Hepatocyte (in vitro differentiated cells): ENCODE measurements at regions not wholly inside any gene's neighbourhood (a gene's known extent, or its start where the extent isn't known, plus 50 kb on each side); places are given as distances from the start of the nearest gene placed in this dataset.

Source experiments
- DNase-seq: peaks from one replicate; pipeline ENCODE4 v3.0.0-alpha.2; 2016; ENCODE audit warnings: low spot score
- H2AFZ ChIP-seq: fragments of 200-600 bp; sonication (generic); 2 replicates; pipeline ENCODE4 v1.6.0; 2016; ENCODE audit warnings: antibody characterized with exemption, mild to moderate bottlenecking
- H3K27ac ChIP-seq: fragments of 200-600 bp; sonication (generic); 2 replicates; pipeline ENCODE4 v1.5.1; 2016; ENCODE audit warnings: mild to moderate bottlenecking
- H3K27me3 ChIP-seq: fragments of 200-600 bp; sonication (generic); 2 replicates; pipeline ENCODE4 v1.6.1; 2016
- H3K36me3 ChIP-seq: fragments of 200-600 bp; sonication (generic); replicated peaks from 2 replicates; pipeline ENCODE4 v1.5.1; 2016; ENCODE audit warnings: low read depth; ENCODE audit not compliant: insufficient read depth
- H3K4me1 ChIP-seq: fragments of 200-600 bp; sonication (generic); 2 replicates; pipeline ENCODE4 v1.5.1; 2016; ENCODE audit warnings: mild to moderate bottlenecking, moderate library complexity; ENCODE audit not compliant: insufficient read depth
- H3K4me2 ChIP-seq: fragments of 200-600 bp; sonication (generic); 2 replicates; pipeline ENCODE4 v1.6.0; 2016
- H3K4me3 ChIP-seq: fragments of 200-600 bp; sonication (generic); 2 replicates; pipeline ENCODE4 v1.5.1; 2016; ENCODE audit warnings: mild to moderate bottlenecking
- H3K79me2 ChIP-seq: fragments of 200-600 bp; sonication (generic); 2 replicates; pipeline ENCODE4 v1.6.0; 2017; ENCODE audit warnings: mild to moderate bottlenecking
- H3K9me2 ChIP-seq: fragments of 200-600 bp; sonication (generic); replicated peaks from 2 replicates; pipeline ENCODE4 v1.6.0; 2017; ENCODE audit warnings: mild to moderate bottlenecking; ENCODE audit not compliant: insufficient read depth
- H3K9me3 ChIP-seq: fragments of 200-600 bp; sonication (generic); 2 replicates; pipeline ENCODE4 v1.5.1; 2016; ENCODE audit warnings: low read depth, mild to moderate bottlenecking
- H4K20me1 ChIP-seq: fragments of 200-600 bp; sonication (generic); 2 replicates; pipeline ENCODE4 v1.6.0; 2016; ENCODE audit warnings: mild to moderate bottlenecking; ENCODE audit not compliant: insufficient read depth, poor library complexity, severe bottlenecking
- CTCF ChIP-seq: fragments of 200-600 bp; sonication (generic); IDR thresholded peaks from 2 replicates; pipeline ENCODE4 v1.5.1; 2016; ENCODE audit warnings: antibody characterized with exemption, mild to moderate bottlenecking; ENCODE audit not compliant: poor library complexity
- EZH2 ChIP-seq: fragments of 200-600 bp; sonication (generic); IDR thresholded peaks from 2 replicates; pipeline ENCODE4 v1.6.1; 2016; ENCODE audit warnings: antibody characterized with exemption, mild to moderate bottlenecking, borderline replicate concordance
- EZH2phosphoT487 ChIP-seq: fragments of 200-600 bp; sonication (generic); IDR thresholded peaks from one replicate; pipeline ENCODE4 v1.6.1; 2018; ENCODE audit warnings: antibody characterized with exemption, mild to moderate bottlenecking, low read depth, moderate library complexity; ENCODE audit not compliant: unreplicated experiment, severe bottlenecking
- WGBS: methylation state at CpG from one replicate; pipeline ENCODE4 v1.1.6; 2016; ENCODE audit warnings: low lambda C conversion rate; ENCODE audit errors: missing lambda C conversion rate; 5-methylcytosine and 5-hydroxymethylcytosine counted together

DNA sequence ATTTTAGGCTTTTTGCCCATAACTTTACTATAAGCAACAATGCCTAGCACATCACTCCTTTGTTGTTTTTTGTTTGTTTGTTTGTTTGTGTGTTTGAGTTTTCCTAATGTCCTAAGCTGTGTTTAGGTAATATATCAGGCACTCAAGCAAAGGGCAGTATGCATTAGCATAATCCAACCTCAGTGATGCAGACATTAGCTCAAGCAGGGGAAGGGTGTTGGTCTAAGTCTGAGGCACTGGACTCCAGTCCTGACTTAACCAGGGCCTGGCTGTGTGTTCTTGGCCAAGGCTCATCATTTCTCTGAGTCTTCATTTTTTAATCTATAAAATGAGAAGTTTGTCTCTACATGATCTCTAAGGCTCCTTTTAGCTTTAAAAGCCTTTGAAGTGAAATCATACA lies 65.9 kb upstream of the RFC3 start:
- H4K20me1 ChIP-seq = no peaks in the 10 kb centered on the region

DNA sequence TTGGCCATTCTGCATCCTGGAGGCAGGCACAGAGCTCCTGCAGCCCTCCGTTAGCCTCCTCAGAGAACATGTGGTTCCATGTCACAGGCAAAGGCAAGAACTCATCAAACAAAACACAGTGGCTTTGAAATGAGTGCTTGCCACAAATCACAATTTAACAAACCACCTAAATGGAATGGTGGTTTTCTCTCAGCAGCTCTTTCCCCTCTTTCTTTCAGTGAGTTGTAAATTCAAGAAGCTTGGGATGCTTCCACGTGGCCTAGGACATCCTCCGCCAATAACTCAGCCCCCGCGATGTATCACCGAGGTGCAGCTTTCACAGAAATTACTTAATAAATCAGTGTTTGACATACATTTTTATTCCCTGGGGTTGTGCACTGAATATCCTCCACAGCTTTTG lies 65.4 kb upstream of the RFC3 start:
- no peaks in the 10 kb centered on the region for H3K9me2 ChIP-seq
- no peak for DNase-seq
- no peaks in the 10 kb centered on the region for H3K4me1 ChIP-seq
- no peaks in the 10 kb centered on the region for H3K9me3 ChIP-seq
- no peak overlapping the region for H2AFZ ChIP-seq
- H3K79me2 ChIP-seq = no peaks in the 10 kb centered on the region
- no peaks in the 10 kb centered on the region for H3K27me3 ChIP-seq
- 90% methylated on average over 6 of the region's 6 CpGs for WGBS
- TF ChIP-seq EZH2phosphoT487 = no peak
- no peak for TF ChIP-seq CTCF
- no peak for TF ChIP-seq EZH2
- H4K20me1 ChIP-seq = no peaks in the 10 kb centered on the region
- no peak overlapping the region for H3K4me3 ChIP-seq
- no peak overlapping the region for H3K27ac ChIP-seq
- H3K4me2 ChIP-seq = no peak overlapping the region
- H3K36me3 ChIP-seq = no peaks in the 10 kb centered on the region

More for the DNA sequence above, 65.9 kb upstream of the RFC3 start:
- no peaks in the 10 kb centered on the region for H3K27me3 ChIP-seq
- no peaks in the 10 kb centered on the region for H3K79me2 ChIP-seq
- no peaks in the 10 kb centered on the region for H3K4me1 ChIP-seq
- no peak overlapping the region for H2AFZ ChIP-seq
- no peak overlapping the region for H3K4me2 ChIP-seq
- H3K27ac ChIP-seq = no peak overlapping the region
- H3K9me3 ChIP-seq = no peaks in the 10 kb centered on the region
- H3K9me2 ChIP-seq = no peaks in the 10 kb centered on the region
- no peak for DNase-seq
- H3K36me3 ChIP-seq = no peaks in the 10 kb centered on the region
- no peak overlapping the region for H3K4me3 ChIP-seq
- no peak for TF ChIP-seq EZH2phosphoT487
- no peak for TF ChIP-seq CTCF

DNA sequence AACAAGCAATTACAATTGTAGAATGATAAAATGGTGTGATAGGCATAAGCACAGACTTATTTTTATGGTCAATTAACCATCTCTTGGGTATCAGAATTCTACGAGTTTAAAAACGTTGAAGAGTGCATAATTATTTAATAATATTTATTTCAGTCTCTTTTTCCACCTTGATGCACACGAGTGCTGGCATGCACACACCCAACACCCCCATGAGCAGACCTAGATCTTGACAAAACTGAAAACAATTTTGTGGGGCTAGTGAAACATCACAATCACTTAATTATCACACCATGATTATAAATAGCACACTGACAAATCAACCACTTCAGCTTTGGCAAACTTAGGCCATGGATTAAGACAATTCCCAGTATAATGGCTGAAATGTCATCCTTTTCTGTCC lies 61.0 kb upstream of the RFC3 start:
- Histone ChIP-seq H3K4me3 (no peak overlapping the region), H3K4me2 (no peak overlapping the region), H3K9me2 (no peaks in the 10 kb centered on the region), H4K20me1 (no peaks in the 10 kb centered on the region), H3K27ac (no peak overlapping the region), H2AFZ (no peak overlapping the region), H3K9me3 (no peaks in the 10 kb centered on the region), H3K4me1 (no peaks in the 10 kb centered on the region), H3K36me3 (no peaks in the 10 kb centered on the region), H3K27me3 (no peaks in the 10 kb centered on the region), H3K79me2 (no peaks in the 10 kb centered on the region)
- WGBS = 90% methylated on average over 3 of the region's 3 CpGs
- TF ChIP-seq EZH2 (no peak), CTCF (no peak), EZH2phosphoT487 (no peak)
- no peak for DNase-seq

DNA sequence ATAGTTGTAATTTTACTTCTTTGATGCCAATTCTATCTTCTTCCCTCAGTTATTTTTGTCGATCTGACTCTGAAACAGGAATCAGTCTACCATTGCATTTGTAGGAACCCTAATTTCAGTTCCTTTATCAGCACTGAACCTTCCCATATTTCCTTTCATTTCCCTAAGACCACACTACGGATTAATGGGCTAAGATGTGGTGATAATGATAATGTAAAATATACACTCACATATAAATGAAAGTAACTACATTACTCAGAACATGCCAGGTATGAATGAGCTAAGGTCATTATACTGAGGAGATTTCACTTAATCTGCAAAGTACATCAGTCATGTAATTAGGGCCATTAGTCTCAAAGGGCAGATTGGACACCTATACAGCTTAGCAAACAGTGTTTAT lies 60.2 kb upstream of the RFC3 start:
- no peaks in the 10 kb centered on the region for H3K9me3 ChIP-seq
- no peak overlapping the region for H2AFZ ChIP-seq
- H3K4me1 ChIP-seq = no peaks in the 10 kb centered on the region
- no peak for DNase-seq
- no peak overlapping the region for H3K27ac ChIP-seq
- H4K20me1 ChIP-seq = no peaks in the 10 kb centered on the region
- TF ChIP-seq EZH2 (no peak), EZH2phosphoT487 (no peak), CTCF (no peak)
- 90% methylated on average over 2 of the region's 2 CpGs for WGBS
- no peak overlapping the region for H3K4me3 ChIP-seq
- H3K36me3 ChIP-seq = no peaks in the 10 kb centered on the region
- H3K79me2 ChIP-seq = no peaks in the 10 kb centered on the region
- no peaks in the 10 kb centered on the region for H3K27me3 ChIP-seq
- H3K9me2 ChIP-seq = no peaks in the 10 kb centered on the region
- H3K4me2 ChIP-seq = no peak overlapping the region
